H1 (cell line): ENCODE measurements at regions not wholly inside any gene's neighbourhood (a gene's known extent, or its start where the extent isn't known, plus 50 kb on each side); places are given as distances from the start of the nearest gene placed in this dataset.

ENCODE experiments used
- CTCF ChIA-PET: fragments of 300-600 bp; sonication (Branson Sonifier 250); formaldehyde crosslinking; loops from one replicate; lab custom pipeline; 2021; ENCODE audit not compliant: partially characterized antibody; lab: Charles Lee
- POLR2A ChIA-PET: fragments of 300-600 bp; sonication (Branson Sonifier 250); formaldehyde crosslinking; loops from one replicate; lab custom pipeline; 2021; ENCODE audit warnings: inconsistent platforms; ENCODE audit not compliant: partially characterized antibody; lab: Charles Lee
- DNase-seq, 2 experiments: peaks; one replicate each; pipeline versions ENCODE4 v3.0.0 to v3.0.0-alpha.2; 2010 to 2022; ENCODE audit warnings: low spot score in 2 of 2, low read depth in 1 of 2, mixed read lengths in 1 of 2
- FAIRE-seq: peaks from 2 replicates; lab custom pipeline; 2011; peaks lifted over from hg19 to GRCh38; lab: Jason Lieb, UNC
- H2AFZ ChIP-seq: 2 replicates; pipeline ENCODE4 v1.8.1; 2012; ENCODE audit warnings: low read length, inconsistent platforms
- H2AK5ac ChIP-seq: 2 replicates; pipeline ENCODE4 v1.6.1; 2013; ENCODE audit warnings: low read depth, low read length
- H2BK120ac ChIP-seq: replicated peaks from 2 replicates; pipeline ENCODE3; 2013; ENCODE audit warnings: low read depth, low read length, inconsistent platforms
- H2BK12ac ChIP-seq: 2 replicates; pipeline ENCODE4 v1.6.1; 2013; ENCODE audit warnings: low read depth, low read length
- H2BK15ac ChIP-seq: 2 replicates; pipeline ENCODE4 v1.6.1; 2013; ENCODE audit warnings: low read length
- H2BK20ac ChIP-seq: 2 replicates; pipeline ENCODE4 v1.6.1; 2013; ENCODE audit warnings: low read length
- H2BK5ac ChIP-seq: 2 replicates; pipeline ENCODE4 v1.6.1; 2013; ENCODE audit warnings: low read depth, low read length
- H3K14ac ChIP-seq: 2 replicates; pipeline ENCODE4 v1.6.1; 2013; ENCODE audit warnings: inconsistent platforms; ENCODE audit not compliant: insufficient read length
- H3K18ac ChIP-seq: 2 replicates; pipeline ENCODE4 v1.6.1; 2013; ENCODE audit warnings: low read length; ENCODE audit errors: extremely low read depth
- H3K23ac ChIP-seq: 2 replicates; pipeline ENCODE4 v1.6.1; 2013; ENCODE audit warnings: inconsistent platforms; ENCODE audit not compliant: insufficient read length
- H3K23me2 ChIP-seq: 2 replicates; pipeline ENCODE4 v1.6.1; 2013; ENCODE audit warnings: low read depth, low read length
- H3K27ac ChIP-seq: 2 replicates; pipeline ENCODE4 v1.6.1; 2011; ENCODE audit warnings: low read depth, low read length, inconsistent platforms
- H3K27me3 ChIP-seq, 4 experiments: replicated peaks in 1 of 4; 1 replicate in 1 of 4; 2 replicates in 3 of 4; pipeline versions ENCODE4 v1.6.1 to v1.8.1; 2011 to 2013; ENCODE audit warnings: low read length in 3 of 4, mild to moderate bottlenecking in 3 of 4, inconsistent platforms in 2 of 4, mixed read lengths in 2 of 4, moderate library complexity in 1 of 4; ENCODE audit not compliant: control insufficient read depth in 3 of 4, insufficient read depth in 3 of 4; ENCODE audit errors: extremely low read depth in 1 of 4
- H3K36me3 ChIP-seq, 4 experiments: 2 replicates each; pipeline versions ENCODE4 v1.6.1 to v1.8.1; 2011 to 2013; ENCODE audit warnings: mild to moderate bottlenecking in 4 of 4, low read length in 3 of 4, moderate library complexity in 2 of 4, control low read depth in 1 of 4, inconsistent platforms in 1 of 4; ENCODE audit not compliant: insufficient read depth in 4 of 4, control insufficient read depth in 2 of 4
- H3K4ac ChIP-seq: replicated peaks from 2 replicates; pipeline ENCODE3; 2013; ENCODE audit warnings: low read length, low read depth, mixed read lengths, inconsistent platforms; ENCODE audit not compliant: insufficient read length
- H3K4me1 ChIP-seq, 4 experiments: replicated peaks in 1 of 4; 1 replicate in 1 of 4; 2 replicates in 3 of 4; pipeline versions ENCODE4 v1.6.1 to v1.8.1; 2011 to 2013; ENCODE audit warnings: low read length in 3 of 4, inconsistent platforms in 2 of 4, mixed read lengths in 1 of 4; ENCODE audit not compliant: insufficient read depth in 4 of 4, control insufficient read depth in 3 of 4
- H3K4me2 ChIP-seq, 2 experiments: 2 replicates each; pipeline versions ENCODE4 v1.6.1 to v1.8.1; 2011 to 2013; ENCODE audit warnings: low read depth in 2 of 2, low read length in 2 of 2, control low read depth in 1 of 2, inconsistent platforms in 1 of 2, mild to moderate bottlenecking in 1 of 2; ENCODE audit not compliant: insufficient read depth in 1 of 2
- H3K4me3 ChIP-seq, 4 experiments: fragments of 200-600, 300-600 bp in 1 of 4; sonication (generic), shearing (Covaris generic), sonication (Bioruptor Twin) in 1 of 4; 2 replicates each; pipeline versions ENCODE4 v1.5.1 to v1.8.1; 2011 to 2016; ENCODE audit warnings: low read length in 4 of 4, low read depth in 3 of 4, control low read depth in 2 of 4, inconsistent platforms in 2 of 4, mild to moderate bottlenecking in 2 of 4, mixed read lengths in 1 of 4, moderate library complexity in 1 of 4; ENCODE audit not compliant: insufficient read depth in 2 of 4; ENCODE audit errors: extremely low read depth in 1 of 4
- H3K56ac ChIP-seq: replicated peaks from 2 replicates; pipeline ENCODE3; 2013; ENCODE audit warnings: low read depth, mild to moderate bottlenecking, mixed read lengths, low read length, inconsistent platforms; ENCODE audit not compliant: insufficient read length
- H3K79me1 ChIP-seq: 2 replicates; pipeline ENCODE4 v1.6.1; 2013; ENCODE audit warnings: low read depth, low read length, control low read depth
- H3K79me2 ChIP-seq, 2 experiments: 2 replicates each; pipeline versions ENCODE4 v1.6.1 to v1.8.1; 2012 to 2013; ENCODE audit warnings: low read length in 2 of 2, mild to moderate bottlenecking in 2 of 2, inconsistent platforms in 1 of 2; ENCODE audit not compliant: insufficient read depth in 2 of 2, control insufficient read depth in 1 of 2
- H3K9ac ChIP-seq, 4 experiments: replicated peaks in 1 of 4; 1 replicate in 1 of 4; 2 replicates in 3 of 4; pipeline versions ENCODE4 v1.6.1 to v1.8.1; 2011 to 2013; ENCODE audit warnings: low read depth in 3 of 4, low read length in 3 of 4, control low read depth in 2 of 4, mild to moderate bottlenecking in 2 of 4, moderate library complexity in 2 of 4, inconsistent platforms in 1 of 4; ENCODE audit errors: extremely low read depth in 1 of 4
- H3K9me3 ChIP-seq, 2 experiments: 2 replicates each; pipeline versions ENCODE4 v1.6.1 to v1.8.1; 2012 to 2013; ENCODE audit warnings: mild to moderate bottlenecking in 2 of 2, moderate library complexity in 2 of 2, control low read depth in 1 of 2, inconsistent platforms in 1 of 2, low read depth in 1 of 2, low read length in 1 of 2, mixed read lengths in 1 of 2; ENCODE audit not compliant: insufficient read depth in 2 of 2
- H4K20me1 ChIP-seq, 2 experiments: replicated peaks in 1 of 2; 2 replicates each; pipeline versions ENCODE3 to v1.8.1; 2011 to 2013; ENCODE audit warnings: inconsistent platforms in 2 of 2, low read length in 2 of 2, mild to moderate bottlenecking in 1 of 2; ENCODE audit not compliant: insufficient read depth in 2 of 2, control insufficient read depth in 1 of 2
- H4K5ac ChIP-seq: 2 replicates; pipeline ENCODE4 v1.6.1; 2013; ENCODE audit warnings: low read length, low read depth, mixed read lengths, inconsistent platforms; ENCODE audit not compliant: insufficient read length
- H4K8ac ChIP-seq: 2 replicates; pipeline ENCODE4 v1.8.0; 2013; ENCODE audit warnings: mild to moderate bottlenecking, moderate library complexity, low read length, inconsistent platforms; ENCODE audit not compliant: insufficient read depth; ENCODE audit errors: extremely low read depth
- H4K91ac ChIP-seq: replicated peaks from 2 replicates; pipeline ENCODE3; 2013; ENCODE audit warnings: low read length, mixed read lengths, inconsistent platforms; ENCODE audit not compliant: insufficient read length
- CBX8 ChIP-seq: fragments of 300-800, 300-1000 bp; sonication (generic); IDR thresholded peaks from 2 replicates; pipeline ENCODE4 v1.7.1; 2016; ENCODE audit warnings: low read depth, low read length, borderline replicate concordance
- CEBPB ChIP-seq: IDR thresholded peaks from 2 replicates; pipeline ENCODE4 v1.6.1; 2012; ENCODE audit warnings: low read depth, low read length
- CHD2 ChIP-seq: IDR thresholded peaks from 2 replicates; pipeline ENCODE4 v1.6.1; 2012; ENCODE audit warnings: low read length, improper control_type of control experiment
- CTBP2 ChIP-seq: IDR thresholded peaks from 2 replicates; pipeline ENCODE4 v1.7.0; 2011; ENCODE audit warnings: borderline replicate concordance, mild to moderate bottlenecking, moderate library complexity, mixed read lengths, low read length; ENCODE audit not compliant: insufficient read depth, insufficient read length
- EZH2 ChIP-seq: fragments of 200-600 bp; sonication (generic); IDR thresholded peaks from 2 replicates; pipeline ENCODE4 v1.7.1; 2012; ENCODE audit warnings: low read depth, mild to moderate bottlenecking, moderate library complexity, low read length, inconsistent platforms; ENCODE audit not compliant: severe bottlenecking
- POLR2A ChIP-seq, 2 experiments: IDR thresholded peaks; 1 replicate in 1 of 2; 2 replicates in 1 of 2; pipeline ENCODE4 v1.6.1; 2011; ENCODE audit warnings: low read depth in 2 of 2, low read length in 2 of 2, mild to moderate bottlenecking in 2 of 2; ENCODE audit errors: control extremely low read depth in 1 of 2
- RAD21 ChIP-seq, 2 experiments: IDR thresholded peaks in 1 of 2; conservative IDR thresholded peaks in 1 of 2; 2 replicates each; pipeline ENCODE4 v1.6.1; 2011; ENCODE audit warnings: low read depth in 2 of 2, low read length in 2 of 2, improper control_type of control experiment in 1 of 2, inconsistent platforms in 1 of 2, mild to moderate bottlenecking in 1 of 2, moderate library complexity in 1 of 2
- SP1 ChIP-seq: IDR thresholded peaks from 2 replicates; pipeline ENCODE4 v1.6.1; 2011; ENCODE audit warnings: low read depth, low read length
- WGBS, 2 experiments: shearing (Covaris generic) in 1 of 2; methylation state at CpG; one replicate each; pipeline versions ENCODE4 v1.1.6 to v1.1.7; 2013 to 2015; ENCODE audit warnings: low lambda C conversion rate in 2 of 2, mixed read lengths in 2 of 2, inconsistent platforms in 1 of 2, low coverage in 1 of 2, missing lambda C conversion rate in 1 of 2; ENCODE audit not compliant: insufficient replicate concordance in 2 of 2, insufficient coverage in 1 of 2, insufficient read length in 1 of 2; ENCODE audit errors: extremely low coverage in 1 of 2, missing lambda C conversion rate in 1 of 2; 5-methylcytosine and 5-hydroxymethylcytosine counted together
- TF ChIP-seq, protein P1 (sequence below): IDR thresholded peaks from 2 replicates; pipeline ENCODE4 v1.6.1; 2012; ENCODE audit warnings: inconsistent platforms
- TF ChIP-seq, protein P2 (sequence below): IDR thresholded peaks from 2 replicates; pipeline ENCODE4 v1.6.1; 2011; ENCODE audit warnings: low read depth, mild to moderate bottlenecking, low read length; ENCODE audit not compliant: insufficient read depth

DNA sequence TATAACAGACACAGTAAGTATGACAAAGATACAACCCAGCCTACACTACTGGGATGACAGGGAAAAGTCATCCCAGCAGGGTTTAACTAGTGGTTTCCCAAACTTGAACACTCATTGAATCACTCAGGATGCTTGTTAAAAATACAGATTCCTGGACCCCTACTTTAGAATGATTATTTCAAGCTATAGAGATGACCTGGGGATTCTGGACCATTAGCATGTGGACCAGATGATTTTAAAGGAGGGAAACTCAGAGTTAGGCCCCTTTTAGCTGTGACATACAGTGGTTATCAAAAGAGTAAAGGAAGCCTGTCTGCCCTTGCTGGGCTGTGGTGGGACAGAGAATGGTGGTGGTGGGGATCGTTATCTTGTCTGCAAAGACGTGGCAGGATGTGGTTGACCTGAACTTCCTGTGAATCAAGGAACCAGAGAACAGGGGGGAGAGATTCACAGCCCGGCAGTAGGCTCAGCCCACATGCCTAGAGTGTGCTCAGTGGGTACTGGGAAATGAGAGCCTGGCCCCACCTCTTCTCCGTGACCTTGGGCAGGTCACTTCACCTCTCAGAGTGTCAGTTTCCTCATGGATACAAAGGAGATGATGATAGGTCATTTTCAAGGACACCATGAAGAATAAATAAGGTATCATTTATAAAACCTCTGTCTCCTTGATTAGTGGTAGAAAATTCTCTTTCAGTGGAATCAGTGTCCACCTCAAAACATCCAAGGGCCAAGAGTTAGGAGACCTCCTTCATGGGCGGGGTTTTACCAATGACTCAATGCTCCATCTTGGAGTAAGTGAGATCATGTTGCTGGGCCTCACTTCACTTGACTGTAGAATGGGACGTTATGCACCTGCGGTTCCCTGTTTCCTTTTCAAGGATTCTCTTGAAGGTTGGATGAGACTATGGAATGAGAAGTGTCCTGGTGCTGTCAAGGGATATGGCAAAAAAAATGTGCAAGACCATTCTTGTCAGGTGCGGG is 306.5 kb downstream of the RPLP1 start:
- H2BK5ac ChIP-seq, result no peak overlapping the region
- H3K23ac ChIP-seq, result no peak overlapping the region
- H4K91ac ChIP-seq, result no peak overlapping the region
- H3K4me1 ChIP-seq, result peaks cover 0 to 6% (median 3%) of the 10 kb centered on the region in 4 experiments; a peak in 3 of 7 replicates
- no peak overlapping the region for H2BK15ac ChIP-seq
- H3K36me3 ChIP-seq, result no peaks in the 10 kb centered on the region
- H3K9me3 ChIP-seq, result no peaks in the 10 kb centered on the region
- H3K4me2 ChIP-seq, result no peak overlapping the region
- H2AFZ ChIP-seq, result no peak overlapping the region
- no peak overlapping the region for H3K14ac ChIP-seq
- no peak overlapping the region for H3K4ac ChIP-seq
- no peak overlapping the region for H3K27ac ChIP-seq
- no peaks in the 10 kb centered on the region for H3K79me1 ChIP-seq
- H2AK5ac ChIP-seq, result no peak overlapping the region
- POLR2A ChIA-PET, result interaction anchor here (0.6 kb wide), 1 partner anchor 256 kb away, joined by 3 read pairs; no protein-coding TSS in a partner anchor
- no peaks in the 10 kb centered on the region for H3K27me3 ChIP-seq
- H4K8ac ChIP-seq, result no peak overlapping the region
- 90% methylated on average over 8 of the region's 8 CpGs; no CpG with 5 or more reads in 1 of the 2 experiments for WGBS, 2 experiments
- FAIRE-seq (no peak), DNase-seq (no peak)
- no peak overlapping the region for H2BK120ac ChIP-seq
- H3K79me2 ChIP-seq, result no peaks in the 10 kb centered on the region
- no peaks in the 10 kb centered on the region; the same call in 1 of the 2 replicates for H3K23me2 ChIP-seq
- no peak overlapping the region for H3K9ac ChIP-seq
- no peak overlapping the region for H2BK12ac ChIP-seq
- TF ChIP-seq CEBPB (no peak), CTBP2 (no peak), POLR2A (IDR thresholded peaks at IDR 0.05; ENCODE audit: control extremely low read depth in 1 of 2, low read depth in 2 of 2, low read length in 2 of 2) (no peak), CBX8 (no peak), RAD21 (IDR thresholded peaks at IDR 0.05 in 1 of 2, conservative IDR thresholded peaks at IDR 0.05 in 1 of 2; ENCODE audit: low read depth in 2 of 2, low read length in 2 of 2) (no peak), CHD2 (no peak), EZH2 (no peak), SP1 (no peak)
- TF ChIP-seq, protein P1, sequence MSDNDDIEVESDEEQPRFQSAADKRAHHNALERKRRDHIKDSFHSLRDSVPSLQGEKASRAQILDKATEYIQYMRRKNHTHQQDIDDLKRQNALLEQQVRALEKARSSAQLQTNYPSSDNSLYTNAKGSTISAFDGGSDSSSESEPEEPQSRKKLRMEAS, result no peak
- TF ChIP-seq, protein P2, sequence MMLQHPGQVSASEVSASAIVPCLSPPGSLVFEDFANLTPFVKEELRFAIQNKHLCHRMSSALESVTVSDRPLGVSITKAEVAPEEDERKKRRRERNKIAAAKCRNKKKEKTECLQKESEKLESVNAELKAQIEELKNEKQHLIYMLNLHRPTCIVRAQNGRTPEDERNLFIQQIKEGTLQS, result no peak
- CTCF ChIA-PET, result interaction anchor here (0.9 to 1.2 kb wide), 2 partner anchors 18 to 281 kb away, joined by 3 read pairs; no protein-coding TSS in a partner anchor
- no peak overlapping the region for H4K5ac ChIP-seq
- H3K56ac ChIP-seq, result no peak overlapping the region
- no peak overlapping the region for H3K18ac ChIP-seq
- H4K20me1 ChIP-seq, result no peaks in the 10 kb centered on the region
- H3K4me3 ChIP-seq, result no peak overlapping the region
- no peak overlapping the region for H2BK20ac ChIP-seq
